ENCODE measurements at regions not wholly inside any gene's neighbourhood (a gene's known extent, or its start where the extent isn't known, plus 50 kb on each side); places are given as distances from the start of the nearest gene placed in this dataset.

DNA sequence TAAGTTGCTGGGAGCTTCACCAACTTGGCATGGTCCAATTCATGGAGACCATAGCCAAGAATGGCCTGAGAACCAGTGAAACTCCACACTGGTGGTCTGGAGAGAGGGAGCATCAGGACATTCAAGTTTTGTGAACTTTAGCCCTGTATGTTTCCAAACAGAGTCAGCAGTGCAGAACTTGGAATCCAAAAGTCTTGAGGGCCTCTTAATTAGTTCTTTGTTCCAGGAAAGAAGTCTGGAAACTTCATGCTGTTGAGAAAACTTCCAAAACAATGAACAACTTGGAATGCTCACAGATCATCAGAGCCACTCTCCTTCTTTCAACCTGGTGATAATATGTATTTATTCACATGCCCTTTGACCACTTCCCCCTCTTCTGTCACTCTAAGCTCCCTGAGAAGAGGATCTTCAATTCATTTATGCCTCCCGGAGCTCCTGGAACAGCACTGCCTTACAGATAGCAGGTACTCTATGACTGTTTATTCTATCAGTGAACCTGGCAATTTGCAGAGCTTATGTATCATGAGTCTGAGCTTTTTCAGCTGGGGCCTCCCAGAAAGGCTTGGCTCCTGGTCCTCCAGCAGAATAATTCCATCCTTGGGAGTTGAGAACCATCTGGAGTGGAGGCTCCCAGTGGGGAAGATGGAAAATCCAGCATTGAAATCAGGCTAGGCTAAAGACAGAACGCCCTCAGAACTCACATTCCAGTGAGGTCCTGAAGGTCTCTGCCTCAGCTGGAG, 191.4 kb downstream of the KTN1 start:
- Histone ChIP-seq H3K27ac (no peak overlapping the region), H3K9me3 (replicated peaks in 1 of 3) (no peaks in the 10 kb centered on the region), H3K4me1 (replicated peaks in 1 of 2) (no peaks in the 10 kb centered on the region), H3K36me3 (replicated peaks in 1 of 2) (no peaks in the 10 kb centered on the region), H3K4me3 (no peak overlapping the region), H3K27me3 (no peaks in the 10 kb centered on the region)
- intact Hi-C loops (cut with DNase I) = no loop called here
- no peak for DNase-seq
- TF ChIP-seq CTCF (IDR thresholded peaks at IDR 0.05) = no peak
- TF ChIP-seq POLR2A (IDR thresholded peaks at IDR 0.05) = no peak
- 67 to 88% (median 76%) methylated on average over 1 to 2 of the region's 2 CpGs for WGBS, 4 donors

- Histone ChIP-seq H3K27me3 (no peaks in the 10 kb centered on the region), H3K27ac (no peak overlapping the region), H3K4me3 (no peak overlapping the region), H3K36me3 (replicated peaks in 1 of 2) (no peaks in the 10 kb centered on the region), H3K4me1 (replicated peaks in 1 of 2) (no peaks in the 10 kb centered on the region), H3K9me3 (replicated peaks in 1 of 3) (no peaks in the 10 kb centered on the region)
- intact Hi-C loops (cut with DNase I) = no loop called here
- WGBS, 4 donors = 60 to 83% (median 73%) methylated on average over 1 of the region's 1 CpG
- no peak for DNase-seq
- TF ChIP-seq POLR2A (IDR thresholded peaks at IDR 0.05) (no peak), CTCF (IDR thresholded peaks at IDR 0.05) (no peak)
Observed at GRCh38 chr14:55772486-55772885, 192.5 kb downstream of the KTN1 start.

- Histone ChIP-seq H3K27ac (no peak overlapping the region), H3K9me3 (replicated peaks in 1 of 3) (no peaks in the 10 kb centered on the region), H3K4me3 (no peak overlapping the region), H3K4me1 (replicated peaks in 1 of 2) (no peaks in the 10 kb centered on the region), H3K27me3 (no peaks in the 10 kb centered on the region), H3K36me3 (replicated peaks in 1 of 2) (no peaks in the 10 kb centered on the region)
- DNase-seq = no peak
- WGBS, 4 donors = 92 to 100% (median 99%) methylated on average over 1 of the region's 1 CpG
- TF ChIP-seq POLR2A (IDR thresholded peaks at IDR 0.05) (no peak), CTCF (IDR thresholded peaks at IDR 0.05) (no peak)
- intact Hi-C loops (cut with DNase I) = no loop called here
Observed at GRCh38 chr14:55773312-55773711, 193.3 kb downstream of the KTN1 start.

DNA sequence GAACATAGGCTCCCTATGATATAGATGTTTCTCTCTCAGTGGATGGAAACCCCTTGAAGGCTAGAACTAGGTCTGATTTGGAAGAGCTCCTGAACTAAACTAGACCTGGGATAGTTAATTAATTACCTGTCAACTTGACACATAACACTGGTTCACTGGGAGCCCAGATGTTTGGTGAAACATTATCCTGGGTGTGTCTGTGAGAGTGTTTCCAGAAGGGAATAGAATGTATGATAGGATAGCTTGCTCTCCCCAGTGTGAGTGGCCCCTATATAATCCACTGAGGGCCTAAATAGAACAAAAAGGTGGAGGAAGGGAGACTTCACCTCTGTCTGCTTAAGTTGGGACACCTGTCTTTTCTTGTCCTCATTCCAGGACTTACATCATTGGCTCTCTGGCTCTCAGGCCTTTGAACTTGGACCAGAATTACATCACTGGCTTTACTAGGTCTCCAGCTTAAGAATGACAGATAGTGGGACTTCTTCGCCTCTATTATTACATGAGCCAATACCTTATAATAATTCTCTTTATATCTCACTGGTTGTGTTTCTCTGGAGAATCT, 194.1 kb downstream of the KTN1 start:
- Histone ChIP-seq H3K36me3 (replicated peaks in 1 of 2) (no peaks in the 10 kb centered on the region), H3K9me3 (replicated peaks in 1 of 3) (no peaks in the 10 kb centered on the region), H3K4me3 (no peak overlapping the region), H3K27me3 (no peaks in the 10 kb centered on the region), H3K4me1 (replicated peaks in 1 of 2) (no peaks in the 10 kb centered on the region), H3K27ac (no peak overlapping the region)
- intact Hi-C loops (cut with DNase I) = no loop called here
- no peak for DNase-seq
- TF ChIP-seq CTCF (IDR thresholded peaks at IDR 0.05) = no peak
- no peak for TF ChIP-seq POLR2A (IDR thresholded peaks at IDR 0.05)
- 88 to 96% (median 91%) methylated on average over 1 of the region's 1 CpG for WGBS, 4 donors

Data from adrenal gland (tissue), 9 donors.